C4-2B (cell line): ENCODE measurements at regions not wholly inside any gene's neighbourhood (a gene's known extent, or its start where the extent isn't known, plus 50 kb on each side); places are given as distances from the start of the nearest gene placed in this dataset.

Experiments
- CTCF ChIP-seq: fragments of 450-650 bp; conservative IDR thresholded peaks from 2 replicates; pipeline ENCODE4 v1.5.1; 2017; ENCODE audit warnings: mild to moderate bottlenecking
- ZFX ChIP-seq: fragments of 450-650 bp; IDR thresholded peaks from 2 replicates; pipeline ENCODE4 v1.6.1; 2017

- no peak for TF ChIP-seq CTCF
- no peak for TF ChIP-seq ZFX
Observed at GRCh38 chr1:117260761-117261423, 50.2 kb upstream of the VTCN1 start.
